Thymus (tissue), 11 donors: ENCODE measurements at regions not wholly inside any gene's neighbourhood (a gene's known extent, or its start where the extent isn't known, plus 50 kb on each side); places are given as distances from the start of the nearest gene placed in this dataset.
"Not testable (repeated sequence)": the region's sequence is repeated elsewhere in the genome, so short reads cannot be mapped to it uniquely, and the experiment has no call there.

Experiments
- DNase-seq, 9 donors: peaks; one replicate each; pipeline ENCODE4 v3.0.0-alpha.2; 2013; ENCODE audit warnings: low spot score in 9 of 9, low read depth in 6 of 9, missing footprints in 1 of 9
- H3K27ac ChIP-seq, 2 donors: one replicate each; pipeline ENCODE4 v1.5.1; 2013; ENCODE audit warnings: control low read depth in 1 of 2, low read depth in 1 of 2, low read length in 1 of 2, mild to moderate bottlenecking in 1 of 2, moderate library complexity in 1 of 2
- H3K27me3 ChIP-seq, 2 donors: one replicate each; pipeline ENCODE4 v1.5.1; 2013; ENCODE audit warnings: low read length in 1 of 2; ENCODE audit not compliant: control insufficient read depth in 2 of 2, insufficient read depth in 1 of 2
- H3K36me3 ChIP-seq, 2 donors: one replicate each; pipeline ENCODE4 v1.5.1; 2013; ENCODE audit warnings: low read length in 1 of 2, mild to moderate bottlenecking in 1 of 2, moderate library complexity in 1 of 2; ENCODE audit not compliant: control insufficient read depth in 2 of 2, insufficient read depth in 2 of 2
- H3K4me1 ChIP-seq, 2 donors: one replicate each; pipeline ENCODE4 v1.5.1; 2013; ENCODE audit warnings: low read length in 2 of 2; ENCODE audit not compliant: control insufficient read depth in 2 of 2, insufficient read depth in 2 of 2
- H3K4me3 ChIP-seq, 2 donors: one replicate each; pipeline ENCODE4 v1.5.1; 2013; ENCODE audit warnings: low read length in 2 of 2, control low read depth in 1 of 2, mild to moderate bottlenecking in 1 of 2
- H3K9me3 ChIP-seq, 2 donors: one replicate each; pipeline ENCODE4 v1.5.1; 2013; ENCODE audit warnings: low read length in 1 of 2, mild to moderate bottlenecking in 1 of 2; ENCODE audit not compliant: control insufficient read depth in 2 of 2, insufficient read depth in 1 of 2
- WGBS: extraction: QIAGEN DNeasy Blood & Tissue Kit; methylation state at CpG from one replicate; pipeline ENCODE4 v1.1.7; 2013; 5-methylcytosine and 5-hydroxymethylcytosine counted together
- donor health status: healthy.

DNA sequence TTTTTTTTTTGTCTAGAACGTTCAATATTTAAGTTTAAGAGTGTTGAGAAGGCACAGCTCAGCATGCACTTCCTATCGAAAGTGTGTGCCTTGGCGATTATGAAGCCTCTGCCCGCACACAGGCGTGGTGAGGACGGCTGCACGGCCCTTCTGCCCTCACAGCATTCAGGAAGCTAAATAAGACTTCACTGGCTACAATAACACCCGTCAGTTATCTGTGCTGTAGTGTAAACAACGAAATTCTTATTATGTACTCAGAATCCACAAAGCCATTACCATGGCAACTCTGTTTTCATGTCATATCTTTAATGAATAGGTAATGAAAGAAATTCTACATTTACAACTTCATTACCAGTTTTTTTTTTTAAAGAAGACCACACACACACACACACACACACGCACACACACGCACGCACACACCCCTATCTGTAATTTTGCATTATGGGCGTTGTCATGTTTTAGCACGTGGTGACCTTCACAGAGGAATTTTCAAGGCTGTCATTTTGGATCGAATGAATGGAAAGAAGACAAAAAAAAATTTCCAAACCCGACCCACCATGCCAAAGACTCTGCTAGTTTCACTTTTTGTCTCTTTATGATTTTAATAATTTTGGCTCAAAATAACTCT is 254.8 kb upstream of the CTBP2 start:
- WGBS: 84% methylated on average over 16 of the region's 16 CpGs
- Histone ChIP-seq H3K4me1 (no peaks in the 10 kb centered on the region), H3K27ac (no peak overlapping the region), H3K9me3 (no peaks in the 10 kb centered on the region), H3K4me3 (no peak overlapping the region), H3K36me3 (no peaks in the 10 kb centered on the region), H3K27me3 (no peaks in the 10 kb centered on the region)
- DNase-seq: no peak

DNA sequence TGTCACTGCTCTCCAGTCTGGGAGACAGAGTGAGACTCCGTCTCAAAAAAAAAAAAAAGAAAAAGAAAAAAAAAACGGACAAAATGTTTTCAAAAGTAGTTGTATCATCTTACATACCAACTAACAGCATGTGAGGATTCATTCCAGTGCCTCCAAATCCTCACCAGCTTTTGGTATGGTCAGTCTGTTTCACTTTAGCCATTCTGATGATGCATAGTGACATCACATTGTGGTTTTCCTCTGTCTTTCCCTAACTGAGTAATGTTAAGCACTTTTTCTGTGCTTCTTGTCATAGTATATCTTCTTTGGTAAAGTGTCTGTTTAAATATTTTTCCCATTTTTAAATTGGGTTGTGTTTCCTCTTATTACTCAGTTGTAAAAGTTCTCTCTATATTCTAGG is 251.4 kb upstream of the CTBP2 start:
- Histone ChIP-seq H3K27ac (no peak overlapping the region), H3K4me3 (no peak overlapping the region), H3K4me1 (no peaks in the 10 kb centered on the region), H3K27me3 (no peaks in the 10 kb centered on the region), H3K36me3 (no peaks in the 10 kb centered on the region), H3K9me3 (no peaks in the 10 kb centered on the region)
- 87% methylated on average over 2 of the region's 2 CpGs for WGBS
- DNase-seq: no peak

- no peaks in the 10 kb centered on the region for H3K4me1 ChIP-seq
- H3K9me3 ChIP-seq: no peaks in the 10 kb centered on the region
- no peak overlapping the region for H3K27ac ChIP-seq
- WGBS: 77% methylated on average over 5 of the region's 5 CpGs
- no peak for DNase-seq
- no peaks in the 10 kb centered on the region for H3K36me3 ChIP-seq
- no peak overlapping the region for H3K4me3 ChIP-seq
- no peaks in the 10 kb centered on the region for H3K27me3 ChIP-seq
Observed at GRCh38 chr10:125409756-125410155, 249.4 kb upstream of the CTBP2 start.

DNA sequence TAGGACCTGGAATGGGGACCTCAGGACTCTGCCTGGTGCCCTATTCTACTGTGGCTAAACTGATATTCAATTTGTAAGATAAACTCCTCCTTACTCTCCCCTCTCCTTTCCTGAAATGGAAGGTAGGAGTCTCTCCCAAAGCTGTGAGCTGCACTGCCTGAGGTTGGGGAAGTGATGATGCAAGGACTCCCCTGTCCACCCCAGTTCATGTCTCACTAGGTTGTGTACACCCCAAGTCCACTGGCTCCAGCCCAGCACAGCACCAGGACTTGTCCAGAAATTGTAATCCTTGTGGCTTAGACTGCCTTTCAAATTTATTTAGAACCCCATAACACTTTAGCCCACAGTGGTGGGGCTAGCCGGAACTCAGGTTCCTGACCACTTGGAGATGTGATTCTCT is 247.2 kb upstream of the CTBP2 start:
- H3K27me3 ChIP-seq: no peaks in the 10 kb centered on the region

GRCh38 chr10:125407000-125407502 is 246.7 kb upstream of the CTBP2 start:
- no peaks in the 10 kb centered on the region for H3K27me3 ChIP-seq
- no peak for DNase-seq

More for the DNA sequence above, 247.2 kb upstream of the CTBP2 start:
- no peak overlapping the region for H3K27ac ChIP-seq
- no peaks in the 10 kb centered on the region for H3K36me3 ChIP-seq
- DNase-seq: no peak
- no peaks in the 10 kb centered on the region for H3K4me1 ChIP-seq
- no peak overlapping the region for H3K4me3 ChIP-seq
- H3K9me3 ChIP-seq: no peaks in the 10 kb centered on the region
- 98% methylated on average over 1 of the region's 1 CpG for WGBS

GRCh38 chr10:125404902-125405301 is 244.5 kb upstream of the CTBP2 start:
- not testable (repeated sequence) for H3K4me1 ChIP-seq, H3K27me3 ChIP-seq, H3K4me3 ChIP-seq, DNase-seq, H3K36me3 ChIP-seq, H3K27ac ChIP-seq, H3K9me3 ChIP-seq

More at GRCh38 chr10:125407000-125407502, 246.7 kb upstream of the CTBP2 start:
- Histone ChIP-seq H3K4me1 (no peaks in the 10 kb centered on the region), H3K4me3 (no peak overlapping the region), H3K9me3 (no peaks in the 10 kb centered on the region), H3K36me3 (no peaks in the 10 kb centered on the region), H3K27ac (no peak overlapping the region)
- WGBS: 86% methylated on average over 3 of the region's 3 CpGs

GRCh38 chr10:125401462-125401861 is 241.1 kb upstream of the CTBP2 start:
- 94% methylated on average over 2 of the region's 2 CpGs for WGBS
- Histone ChIP-seq H3K4me1 (no peaks in the 10 kb centered on the region), H3K9me3 (no peaks in the 10 kb centered on the region), H3K4me3 (no peak overlapping the region), H3K27ac (no peak overlapping the region), H3K36me3 (no peaks in the 10 kb centered on the region), H3K27me3 (no peaks in the 10 kb centered on the region)
- no peak for DNase-seq

DNA sequence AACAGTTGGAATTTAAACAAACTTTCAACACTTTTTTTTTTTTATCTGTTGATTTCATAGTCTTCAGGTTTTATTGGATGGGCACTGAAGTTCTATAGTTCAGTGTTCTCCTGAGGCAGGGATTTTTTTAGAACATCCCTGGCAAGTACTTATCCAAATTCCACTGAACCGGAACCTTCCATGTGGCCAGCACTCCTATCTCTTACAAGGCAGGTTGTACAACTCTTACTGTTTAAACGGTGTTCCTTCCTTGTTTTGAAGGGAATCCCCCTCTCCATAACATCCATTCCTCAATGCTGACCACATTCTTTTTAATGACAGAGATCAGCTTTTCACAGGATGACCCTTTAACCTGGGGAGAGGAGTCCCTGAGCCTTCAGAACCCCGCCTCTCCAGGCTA is 238.9 kb upstream of the CTBP2 start:
- Histone ChIP-seq H3K4me3 (no peak overlapping the region), H3K27ac (no peak overlapping the region), H3K4me1 (no peaks in the 10 kb centered on the region), H3K36me3 (no peaks in the 10 kb centered on the region), H3K27me3 (no peaks in the 10 kb centered on the region), H3K9me3 (no peaks in the 10 kb centered on the region)
- DNase-seq: no peak
- WGBS: 75% methylated on average over 3 of the region's 3 CpGs

DNA sequence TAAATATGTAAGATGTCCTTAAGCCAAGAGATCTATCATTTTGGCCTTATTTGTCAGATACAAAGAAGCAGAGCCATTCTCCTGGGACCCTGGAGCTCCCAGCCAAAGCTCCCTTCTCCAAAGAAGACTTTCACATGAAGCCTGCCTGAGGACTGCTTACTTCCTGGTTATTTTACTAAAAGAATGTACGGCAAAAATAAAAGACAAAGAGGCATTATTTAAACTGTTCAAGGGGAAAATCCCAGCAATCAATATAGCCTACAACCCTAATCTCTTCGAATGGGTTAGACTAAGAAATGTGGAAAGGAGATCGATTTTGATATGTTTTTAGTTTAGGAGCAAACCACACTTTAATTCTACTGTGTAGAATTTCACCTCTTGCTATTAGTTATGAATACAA is 237.9 kb upstream of the CTBP2 start:
- Histone ChIP-seq H3K9me3 (no peaks in the 10 kb centered on the region), H3K27me3 (no peaks in the 10 kb centered on the region), H3K4me1 (no peaks in the 10 kb centered on the region), H3K4me3 (no peak overlapping the region), H3K36me3 (no peaks in the 10 kb centered on the region), H3K27ac (no peak overlapping the region)
- WGBS: 88% methylated on average over 3 of the region's 3 CpGs
- DNase-seq: no peak
